Fibroblast of pulmonary artery (primary cell): ENCODE measurements at regions not wholly inside any gene's neighbourhood (a gene's known extent, or its start where the extent isn't known, plus 50 kb on each side); places are given as distances from the start of the nearest gene placed in this dataset.

ENCODE experiments used
- DNase-seq: peaks from one replicate; pipeline ENCODE4 v3.0.0-alpha.2; 2010; ENCODE audit warnings: low read depth
- H3K4me3 ChIP-seq: replicated peaks from 2 replicates; pipeline ENCODE4 v1.5.1; 2011; ENCODE audit warnings: low read depth, mild to moderate bottlenecking, control low read depth, low read length, moderate library complexity
- TF ChIP-seq, protein P1 (sequence below): IDR thresholded peaks from 2 replicates; pipeline ENCODE4 v1.5.1; 2011; ENCODE audit warnings: mild to moderate bottlenecking, control low read depth, low read length, inconsistent platforms; ENCODE audit errors: missing control alignments

DNA sequence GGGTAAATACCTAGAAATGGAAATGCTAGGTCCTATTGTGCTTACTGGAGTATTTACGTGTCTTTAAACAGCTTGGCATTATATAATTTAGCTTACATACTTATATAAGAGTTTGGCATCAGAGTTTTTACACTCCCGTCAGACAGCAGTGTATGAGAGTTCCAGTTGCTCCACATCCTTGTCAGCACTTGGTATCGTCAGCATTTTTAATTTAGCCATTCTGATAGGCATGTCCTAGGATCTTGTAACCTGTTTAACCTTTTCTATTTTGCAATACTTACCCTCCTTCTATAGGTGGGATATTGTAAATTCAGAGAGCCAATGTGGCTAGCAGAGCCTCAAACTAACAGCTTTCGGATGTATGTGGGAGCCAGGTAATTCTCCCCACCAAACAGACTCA is 228.3 kb upstream of the EEF2KMT start:
- H3K4me3 ChIP-seq, result no peak overlapping the region
- no peak for DNase-seq
- TF ChIP-seq, protein P1, sequence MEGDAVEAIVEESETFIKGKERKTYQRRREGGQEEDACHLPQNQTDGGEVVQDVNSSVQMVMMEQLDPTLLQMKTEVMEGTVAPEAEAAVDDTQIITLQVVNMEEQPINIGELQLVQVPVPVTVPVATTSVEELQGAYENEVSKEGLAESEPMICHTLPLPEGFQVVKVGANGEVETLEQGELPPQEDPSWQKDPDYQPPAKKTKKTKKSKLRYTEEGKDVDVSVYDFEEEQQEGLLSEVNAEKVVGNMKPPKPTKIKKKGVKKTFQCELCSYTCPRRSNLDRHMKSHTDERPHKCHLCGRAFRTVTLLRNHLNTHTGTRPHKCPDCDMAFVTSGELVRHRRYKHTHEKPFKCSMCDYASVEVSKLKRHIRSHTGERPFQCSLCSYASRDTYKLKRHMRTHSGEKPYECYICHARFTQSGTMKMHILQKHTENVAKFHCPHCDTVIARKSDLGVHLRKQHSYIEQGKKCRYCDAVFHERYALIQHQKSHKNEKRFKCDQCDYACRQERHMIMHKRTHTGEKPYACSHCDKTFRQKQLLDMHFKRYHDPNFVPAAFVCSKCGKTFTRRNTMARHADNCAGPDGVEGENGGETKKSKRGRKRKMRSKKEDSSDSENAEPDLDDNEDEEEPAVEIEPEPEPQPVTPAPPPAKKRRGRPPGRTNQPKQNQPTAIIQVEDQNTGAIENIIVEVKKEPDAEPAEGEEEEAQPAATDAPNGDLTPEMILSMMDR, result no peak

DNA sequence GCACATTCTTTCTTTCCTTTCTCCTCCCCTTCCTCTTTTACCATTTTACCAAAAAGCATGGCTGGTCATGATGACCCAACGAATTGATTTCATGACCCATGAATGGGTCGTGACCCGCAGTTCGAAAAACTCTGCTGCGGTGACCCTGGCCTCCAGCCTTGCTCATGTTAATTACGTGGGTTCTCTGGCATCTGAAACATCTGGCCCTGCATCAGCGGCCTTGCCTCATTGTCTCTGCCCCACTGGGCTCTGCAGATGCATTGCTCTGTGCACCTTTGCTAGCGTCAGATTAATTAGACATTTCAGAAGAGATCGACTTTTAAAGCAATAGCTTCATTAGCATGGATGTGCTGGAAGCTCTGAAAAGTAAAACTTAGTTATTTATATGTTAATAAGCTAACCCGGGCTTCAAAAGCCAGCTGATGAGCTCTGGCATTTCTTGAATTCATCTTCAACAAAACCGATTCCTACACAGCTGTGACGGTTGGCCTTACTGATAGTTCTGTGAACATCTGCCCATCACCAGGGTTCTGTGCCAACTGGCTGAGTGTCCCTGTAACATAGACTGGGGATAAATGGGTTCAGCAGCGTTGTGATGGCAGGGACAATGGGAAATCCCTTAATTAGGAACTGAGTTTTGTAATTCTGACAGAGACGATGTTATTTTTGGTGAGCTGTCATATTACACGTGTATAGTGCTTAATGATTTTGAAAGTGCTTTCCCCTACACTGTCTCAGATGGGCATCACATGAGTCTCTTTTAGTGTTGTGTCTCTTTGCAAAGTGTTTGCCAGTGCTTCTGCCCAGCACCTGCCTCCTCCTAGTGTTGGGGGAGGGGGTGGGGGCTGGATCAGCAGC is 225.9 kb upstream of the EEF2KMT start:
- H3K4me3 ChIP-seq, result no peak overlapping the region
- TF ChIP-seq, protein P1, result no peak
- no peak for DNase-seq

DNA sequence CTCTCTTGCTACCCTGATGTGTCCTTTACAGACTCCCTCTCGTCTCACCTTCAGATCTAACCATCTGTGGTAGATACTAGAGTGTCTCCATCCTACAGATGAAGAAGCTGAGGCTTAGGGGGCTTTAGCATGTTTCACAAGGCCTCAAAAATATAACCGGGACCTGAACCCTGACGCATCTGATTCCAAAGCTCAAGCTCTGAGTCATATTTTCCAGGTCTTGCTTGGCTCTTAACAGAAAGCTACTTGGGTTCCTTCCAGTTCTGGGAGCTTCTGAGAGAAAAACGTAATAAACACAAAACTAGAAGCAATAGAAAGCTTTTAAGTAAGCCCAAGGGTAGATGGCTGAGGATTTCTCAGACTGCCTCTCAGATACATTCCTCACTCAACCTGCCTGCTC is 224.3 kb upstream of the EEF2KMT start:
- TF ChIP-seq, protein P1, result no peak
- no peak overlapping the region for H3K4me3 ChIP-seq
- no peak for DNase-seq

DNA sequence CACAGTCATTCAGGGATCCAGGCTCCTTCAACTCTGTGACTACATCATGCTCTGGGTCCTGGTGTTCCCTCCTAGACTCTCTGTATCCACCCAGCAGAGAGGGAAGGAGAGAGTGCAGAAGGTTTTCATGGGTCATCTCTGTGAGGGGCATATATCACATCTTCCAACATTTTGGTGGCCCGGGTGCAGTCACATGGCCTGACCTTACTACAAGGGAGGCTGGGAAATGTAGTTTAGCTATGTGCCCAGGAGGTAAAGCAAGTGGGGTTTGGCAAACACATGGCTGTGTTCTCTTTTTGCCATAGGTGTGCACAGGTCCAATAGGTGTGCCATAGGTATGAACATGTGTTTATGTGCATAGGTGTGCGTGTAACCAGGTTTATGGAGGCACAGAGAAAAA is 222.2 kb upstream of the EEF2KMT start:
- TF ChIP-seq, protein P1, result no peak
- DNase-seq, result no peak
- H3K4me3 ChIP-seq, result no peak overlapping the region

DNA sequence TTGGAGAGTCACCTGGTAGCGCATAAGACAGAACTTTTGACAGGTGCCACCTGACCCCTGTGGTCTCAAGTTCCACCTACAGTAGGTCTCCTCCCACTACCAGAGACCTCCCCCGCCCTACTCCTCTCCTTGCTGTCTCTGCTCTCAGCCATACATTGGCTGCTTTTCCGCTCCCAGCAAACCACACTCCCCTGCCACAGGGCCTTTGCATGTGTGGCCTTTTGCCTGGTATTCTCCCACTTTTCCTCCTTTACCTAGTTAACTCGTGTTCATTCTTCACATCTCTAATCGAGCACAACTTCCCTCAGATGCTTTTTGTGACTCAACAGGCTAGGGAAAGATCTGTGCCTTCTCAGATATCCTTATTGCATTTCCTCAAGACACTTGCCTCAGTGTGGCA is 218.3 kb upstream of the EEF2KMT start:
- DNase-seq, result no peak
- TF ChIP-seq, protein P1, result no peak

DNA sequence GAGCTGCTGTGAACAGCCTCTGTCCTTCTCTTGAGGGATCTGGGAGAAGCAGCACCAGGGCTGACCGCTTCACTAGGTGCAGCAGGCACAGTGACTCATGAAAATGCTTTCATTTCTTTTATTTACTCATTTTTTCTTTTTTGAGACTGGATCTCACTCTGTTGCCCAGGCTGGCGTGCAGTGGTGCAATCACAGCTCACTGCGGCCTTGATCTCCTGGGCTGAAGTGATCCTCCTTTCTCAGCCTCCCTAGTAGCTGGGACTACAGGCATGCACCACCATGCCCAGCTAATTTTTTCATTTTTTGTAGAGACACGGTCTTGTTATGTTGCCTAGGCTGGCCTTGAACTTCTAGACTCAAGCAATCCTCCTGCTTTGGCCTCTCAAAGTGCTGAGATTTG is 216.8 kb upstream of the EEF2KMT start:
- TF ChIP-seq, protein P1, result no peak
- no peak for DNase-seq

More for the DNA sequence above, 218.3 kb upstream of the EEF2KMT start:
- H3K4me3 ChIP-seq, result no peak overlapping the region

DNA sequence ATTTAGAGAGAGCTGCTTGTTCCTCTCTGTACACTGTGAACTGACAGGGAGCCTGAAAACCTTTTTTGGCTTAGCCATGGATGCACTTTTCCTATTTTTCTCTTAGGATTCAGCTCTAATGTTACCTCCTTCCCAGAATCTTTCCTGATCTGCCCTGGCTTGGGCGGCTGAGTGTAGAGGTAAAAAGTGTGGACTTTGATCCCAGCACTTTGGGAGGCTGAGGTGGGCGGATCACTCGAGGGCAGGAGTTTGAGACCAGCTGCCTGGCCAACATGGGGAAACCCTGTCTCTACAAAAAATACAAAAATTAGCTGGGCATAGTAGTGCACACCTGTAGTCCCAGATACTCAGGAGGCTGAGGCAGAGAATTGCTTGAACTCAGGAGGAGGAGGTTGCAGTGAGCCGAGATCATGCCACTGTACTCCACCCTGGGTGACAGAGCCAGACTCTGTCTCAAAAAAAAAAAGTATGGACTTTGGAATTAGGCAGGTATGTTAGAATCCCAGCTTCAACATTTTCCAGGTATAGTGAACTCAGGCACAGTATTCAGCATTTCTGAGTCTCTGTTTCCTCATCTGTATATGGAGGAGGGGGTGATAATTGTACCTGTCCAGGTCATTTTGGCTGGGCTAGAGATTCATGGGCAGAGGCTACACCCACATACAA is 212.5 kb upstream of the EEF2KMT start:
- DNase-seq, result no peak
- H3K4me3 ChIP-seq, result no peak overlapping the region

More for the DNA sequence above, 216.8 kb upstream of the EEF2KMT start:
- no peak overlapping the region for H3K4me3 ChIP-seq

More for the DNA sequence above, 212.5 kb upstream of the EEF2KMT start:
- TF ChIP-seq, protein P1, result no peak
